Stimulated activated CD8-positive, alpha-beta memory T cell treated with anti-CD3 and anti-CD28 coated beads, Interleukin-2, amount 100 ng/mL, for 48 hours (primary cell): ENCODE measurements at regions not wholly inside any gene's neighbourhood (a gene's known extent, or its start where the extent isn't known, plus 50 kb on each side); places are given as distances from the start of the nearest gene placed in this dataset.
"Not testable (repeated sequence)": the region's sequence is repeated elsewhere in the genome, so short reads cannot be mapped to it uniquely, and the experiment has no call there.

Source experiments
- DNase-seq, 2 donors: peaks; one replicate each; pipeline ENCODE4 v3.0.0-alpha.2; 2020; ENCODE audit warnings: low read depth in 2 of 2

DNA sequence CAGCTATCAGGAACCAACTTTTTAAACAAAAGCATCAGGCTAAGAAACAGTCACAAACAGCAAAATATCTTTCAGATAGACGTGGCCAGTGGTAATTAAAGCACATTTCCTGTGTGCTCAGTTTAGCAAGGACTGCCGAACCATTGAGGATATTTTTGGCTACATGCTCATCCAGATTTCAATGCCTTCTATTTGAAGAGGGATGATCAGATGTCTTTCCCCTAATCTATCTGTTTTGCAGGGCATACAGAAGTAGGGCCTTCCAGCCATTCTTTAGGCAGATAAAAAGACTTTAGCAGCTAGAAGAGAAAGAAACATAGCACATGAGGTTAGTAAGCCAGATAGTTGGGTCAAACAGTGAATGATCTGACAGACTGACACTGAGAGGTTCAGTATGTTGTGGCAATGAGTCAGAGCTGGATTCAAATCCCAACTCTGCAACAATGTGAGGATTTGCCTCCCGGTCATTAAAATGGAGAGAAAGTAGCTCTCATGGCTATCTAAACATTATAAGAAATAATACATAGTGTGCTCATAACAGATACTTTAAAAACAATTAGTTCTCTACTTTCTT is 100.0 kb upstream of the PRKG2 start:
- no peak for DNase-seq

GRCh38 chr4:81314196-81314896 is 99.3 kb upstream of the PRKG2 start:
- DNase-seq, result no peak

- DNase-seq, result no peak
Observed at GRCh38 chr4:81307991-81308390, 93.0 kb upstream of the PRKG2 start.

- no peak for DNase-seq
Observed at GRCh38 chr4:81304871-81305270, 89.8 kb upstream of the PRKG2 start.

DNA sequence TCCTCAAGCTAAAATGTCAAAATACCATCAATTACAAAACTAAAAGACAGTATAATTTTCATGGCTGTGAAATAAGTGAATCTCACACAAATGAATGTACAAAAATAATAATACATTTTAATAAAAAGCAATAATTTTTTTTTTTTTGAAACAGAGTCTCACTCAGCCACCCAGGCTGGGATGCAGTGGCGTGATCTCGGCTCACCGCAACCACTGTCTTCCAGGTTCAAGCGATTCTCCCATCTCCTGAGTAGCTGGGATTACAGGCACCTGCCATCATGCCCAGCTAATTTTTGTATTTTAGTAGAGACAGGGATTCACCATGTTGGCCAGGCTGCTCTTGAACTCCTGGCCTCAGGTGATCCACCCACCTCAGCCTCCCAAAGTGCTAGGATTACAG is 85.3 kb upstream of the PRKG2 start:
- not testable (repeated sequence) for DNase-seq

DNA sequence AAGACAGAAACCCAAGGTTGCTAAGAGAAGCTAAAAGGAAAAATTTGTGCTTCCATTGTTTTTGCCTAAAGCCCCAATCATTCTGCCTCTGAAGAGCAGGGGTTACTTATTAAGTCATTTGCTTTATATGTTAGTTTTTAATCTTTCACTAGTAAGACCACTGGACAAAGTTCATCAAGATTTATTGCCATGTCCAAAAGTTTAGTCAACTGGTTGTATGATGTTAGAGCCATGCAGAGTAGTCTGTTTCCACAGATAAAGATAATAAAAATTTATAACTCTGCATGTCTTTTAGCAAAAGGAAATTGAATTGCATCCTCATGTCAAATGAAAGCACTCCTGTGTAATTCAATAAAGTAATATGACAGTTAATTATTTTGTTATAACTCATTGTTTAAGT is 75.8 kb upstream of the PRKG2 start:
- no peak for DNase-seq

GRCh38 chr4:81287101-81287500 is 72.1 kb upstream of the PRKG2 start:
- DNase-seq, result no peak

- no peak for DNase-seq
Observed at GRCh38 chr4:81282131-81282530, 67.1 kb upstream of the PRKG2 start.

- DNase-seq, result no peak
Observed at GRCh38 chr4:81274460-81274859, 59.4 kb upstream of the PRKG2 start.

DNA sequence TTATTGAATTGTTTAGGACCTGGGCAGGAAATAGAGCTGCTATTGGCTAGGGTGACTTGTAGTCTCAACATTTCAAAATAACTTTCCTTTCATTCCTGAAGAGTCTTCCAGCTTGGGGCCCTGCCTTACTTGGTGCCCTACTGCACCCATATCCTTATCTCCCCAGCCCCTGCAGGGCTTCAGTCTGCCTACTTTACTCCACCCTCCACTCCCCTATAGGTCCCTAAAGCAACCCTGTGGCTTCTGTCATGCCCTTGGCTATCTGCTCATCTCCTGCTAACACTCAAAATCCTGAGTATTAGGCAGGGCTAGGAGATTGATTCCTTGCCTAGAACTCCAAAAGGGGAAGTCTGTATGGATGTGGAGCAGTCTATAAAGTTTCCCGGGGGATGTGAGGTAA is 57.6 kb upstream of the PRKG2 start:
- DNase-seq, result no peak
